SU-DHL-6 (cell line): ENCODE measurements at regions not wholly inside any gene's neighbourhood (a gene's known extent, or its start where the extent isn't known, plus 50 kb on each side); places are given as distances from the start of the nearest gene placed in this dataset.

Source experiments
- H2AFZ ChIP-seq: fragments of 200-600 bp; sonication (generic); 2 replicates; pipeline ENCODE4 v1.6.1; 2014; ENCODE audit warnings: low read depth, mild to moderate bottlenecking, moderate library complexity, mixed read lengths, antibody characterized with exemption, low read length; ENCODE audit not compliant: severe bottlenecking
- H3F3A ChIP-seq: fragments of 200-600 bp; shearing (Covaris generic); 2 replicates; pipeline ENCODE4 v1.6.0; 2016; ENCODE audit warnings: antibody characterized with exemption, mild to moderate bottlenecking; ENCODE audit not compliant: insufficient read depth
- H3K27ac ChIP-seq: fragments of 200-600 bp; sonication (generic); 2 replicates; pipeline ENCODE4 v1.5.1; 2016; ENCODE audit warnings: low read depth, mild to moderate bottlenecking, low read length, moderate library complexity, mixed read lengths
- H3K27me3 ChIP-seq: fragments of 200-600 bp; sonication (generic), shearing (Covaris generic); 2 replicates; pipeline ENCODE4 v1.6.0; 2014; ENCODE audit warnings: mild to moderate bottlenecking, low read length
- H3K36me3 ChIP-seq: fragments of 200-600 bp; sonication (generic); 2 replicates; pipeline ENCODE4 v1.6.1; 2014; ENCODE audit warnings: mild to moderate bottlenecking, low read length, mixed read lengths
- H3K4me2 ChIP-seq: fragments of 300-600, 200-600 bp; shearing (Covaris generic), sonication (generic); 2 replicates; pipeline ENCODE4 v1.6.0; 2014; ENCODE audit warnings: low read length, low read depth, mild to moderate bottlenecking; ENCODE audit not compliant: poor library complexity, severe bottlenecking
- H3K4me3 ChIP-seq: fragments of 200-600 bp; sonication (generic); 2 replicates; pipeline ENCODE4 v1.5.1; 2014; ENCODE audit warnings: antibody characterized with exemption, low read length, mild to moderate bottlenecking, mixed read lengths; ENCODE audit not compliant: insufficient read depth, poor library complexity, severe bottlenecking
- H3K79me2 ChIP-seq: fragments of 200-600 bp; sonication (generic); 2 replicates; pipeline ENCODE4 v1.6.1; 2014; ENCODE audit warnings: mild to moderate bottlenecking, low read length, moderate library complexity; ENCODE audit not compliant: insufficient read depth
- H3K9ac ChIP-seq: fragments of 200-600 bp; sonication (generic); 2 replicates; pipeline ENCODE4 v1.7.0; 2014; ENCODE audit warnings: mild to moderate bottlenecking, low read length
- H3K9me2 ChIP-seq: fragments of 200-600 bp; sonication (generic); replicated peaks from 2 replicates; pipeline ENCODE4 v1.6.1; 2014; ENCODE audit warnings: low read length; ENCODE audit not compliant: insufficient read depth
- H3K9me3 ChIP-seq: fragments of 200-600 bp; sonication (generic); 2 replicates; pipeline ENCODE4 v1.6.1; 2014; ENCODE audit warnings: low read length, mixed read lengths; ENCODE audit not compliant: insufficient read depth
- H4K20me1 ChIP-seq: fragments of 200-600 bp; sonication (generic); 2 replicates; pipeline ENCODE4 v1.6.1; 2014; ENCODE audit warnings: low read depth, mild to moderate bottlenecking, antibody characterized with exemption, low read length, moderate library complexity, mixed read lengths
- CTCF ChIP-seq: fragments of 200-600 bp; sonication (generic); IDR thresholded peaks from one replicate; pipeline ENCODE4 v1.5.1; 2017; ENCODE audit warnings: antibody characterized with exemption, mild to moderate bottlenecking, low read length, moderate library complexity; ENCODE audit not compliant: insufficient read depth, poor library complexity, severe bottlenecking
- EZH2phosphoT487 ChIP-seq: fragments of 200-600 bp; sonication (generic), shearing (Covaris generic); conservative IDR thresholded peaks from 2 replicates; pipeline ENCODE4 v1.6.1; 2018; ENCODE audit warnings: mild to moderate bottlenecking, antibody characterized with exemption, low read length, moderate library complexity, mixed read lengths

- Histone ChIP-seq H3K79me2 (no peaks in the 10 kb centered on the region), H4K20me1 (no peaks in the 10 kb centered on the region), H3K27ac (no peak overlapping the region), H3K9ac (no peak overlapping the region), H2AFZ (no peak overlapping the region), H3K9me2 (no peaks in the 10 kb centered on the region), H3K4me2 (no peak overlapping the region), H3K9me3 (no peaks in the 10 kb centered on the region), H3K4me3 (no peak overlapping the region), H3K36me3 (no peaks in the 10 kb centered on the region), H3F3A (no peaks in the 10 kb centered on the region), H3K27me3 (no peaks in the 10 kb centered on the region)
- TF ChIP-seq CTCF = no peak
- TF ChIP-seq EZH2phosphoT487 = no peak
Measured at GRCh38 chr13:104584481-104584880, 1518.3 kb upstream of the SLC10A2 start.

- Histone ChIP-seq H3K4me2 (no peak overlapping the region), H3K36me3 (no peaks in the 10 kb centered on the region), H4K20me1 (no peaks in the 10 kb centered on the region), H3K9me3 (no peaks in the 10 kb centered on the region), H3K27ac (no peak overlapping the region), H3K9ac (no peak overlapping the region), H2AFZ (no peak overlapping the region), H3K27me3 (no peaks in the 10 kb centered on the region), H3K9me2 (no peaks in the 10 kb centered on the region), H3K79me2 (no peaks in the 10 kb centered on the region), H3F3A (no peaks in the 10 kb centered on the region), H3K4me3 (no peak overlapping the region)
- TF ChIP-seq CTCF (no peak), EZH2phosphoT487 (no peak)
Measured at GRCh38 chr13:104580931-104581330, 1514.7 kb upstream of the SLC10A2 start.

GRCh38 chr13:104577071-104577815, 1511.0 kb upstream of the SLC10A2 start:
- no peak overlapping the region for H3K9ac ChIP-seq
- H3K36me3 ChIP-seq = no peaks in the 10 kb centered on the region
- H3K9me2 ChIP-seq = no peaks in the 10 kb centered on the region
- no peaks in the 10 kb centered on the region for H3K9me3 ChIP-seq
- H3F3A ChIP-seq = no peaks in the 10 kb centered on the region
- no peak overlapping the region for H3K4me2 ChIP-seq
- H3K27ac ChIP-seq = no peak overlapping the region
- H3K4me3 ChIP-seq = no peak overlapping the region
- no peak overlapping the region for H2AFZ ChIP-seq
- H3K79me2 ChIP-seq = no peaks in the 10 kb centered on the region
- no peak for TF ChIP-seq CTCF
- TF ChIP-seq EZH2phosphoT487 = no peak
- no peaks in the 10 kb centered on the region for H3K27me3 ChIP-seq
- H4K20me1 ChIP-seq = no peaks in the 10 kb centered on the region
